IPS-18c (cell line): ENCODE measurements at regions not wholly inside any gene's neighbourhood (a gene's known extent, or its start where the extent isn't known, plus 50 kb on each side); places are given as distances from the start of the nearest gene placed in this dataset.
"Not testable (repeated sequence)": the region's sequence is repeated elsewhere in the genome, so short reads cannot be mapped to it uniquely, and the experiment has no call there.

ENCODE experiments used
- H3K4me3 ChIP-seq: 2 replicates; pipeline ENCODE4 v1.7.0; 2013; ENCODE audit warnings: low read depth, mild to moderate bottlenecking, low read length, moderate library complexity; ENCODE audit not compliant: insufficient read depth
- H3K9me3 ChIP-seq: one replicate; pipeline ENCODE4 v1.6.1; 2013; ENCODE audit warnings: mild to moderate bottlenecking, low read length, moderate library complexity; ENCODE audit not compliant: control insufficient read depth, insufficient read depth

GRCh38 chr1:79714664-79715063, 708.1 kb upstream of the ADGRL4 start:
- H3K9me3 ChIP-seq = no peaks in the 10 kb centered on the region

GRCh38 chr1:79711001-79711431, 704.5 kb upstream of the ADGRL4 start:
- Histone ChIP-seq H3K9me3 (no peaks in the 10 kb centered on the region), H3K4me3 (no peak overlapping the region)

More at GRCh38 chr1:79714664-79715063, 708.1 kb upstream of the ADGRL4 start:
- no peak overlapping the region for H3K4me3 ChIP-seq

GRCh38 chr1:79708646-79709265, 702.2 kb upstream of the ADGRL4 start:
- H3K9me3 ChIP-seq = no peaks in the 10 kb centered on the region

GRCh38 chr1:79705218-79705617, 698.7 kb upstream of the ADGRL4 start:
- Histone ChIP-seq H3K4me3 (no peak overlapping the region), H3K9me3 (no peaks in the 10 kb centered on the region)

More at GRCh38 chr1:79708646-79709265, 702.2 kb upstream of the ADGRL4 start:
- H3K4me3 ChIP-seq = no peak overlapping the region

GRCh38 chr1:79704067-79704466, 697.5 kb upstream of the ADGRL4 start:
- Histone ChIP-seq H3K4me3 (no peak overlapping the region), H3K9me3 (no peaks in the 10 kb centered on the region)

- H3K4me3 ChIP-seq, H3K9me3 ChIP-seq: not testable (repeated sequence)
Observed at GRCh38 chr1:79702336-79702999, 695.9 kb upstream of the ADGRL4 start.

- H3K4me3 ChIP-seq = no peak overlapping the region
- H3K9me3 ChIP-seq = no peaks in the 10 kb centered on the region
Observed at GRCh38 chr1:79695138-79695537, 688.6 kb upstream of the ADGRL4 start.

- no peaks in the 10 kb centered on the region for H3K9me3 ChIP-seq
Observed at GRCh38 chr1:79694241-79694640, 687.7 kb upstream of the ADGRL4 start.

GRCh38 chr1:79693441-79694114, 687.0 kb upstream of the ADGRL4 start:
- Histone ChIP-seq H3K9me3 (no peaks in the 10 kb centered on the region), H3K4me3 (no peak overlapping the region)

More at GRCh38 chr1:79694241-79694640, 687.7 kb upstream of the ADGRL4 start:
- H3K4me3 ChIP-seq = no peak overlapping the region

GRCh38 chr1:79692519-79692918, 686.0 kb upstream of the ADGRL4 start:
- Histone ChIP-seq H3K9me3 (no peaks in the 10 kb centered on the region), H3K4me3 (no peak overlapping the region)

GRCh38 chr1:79688932-79689331, 682.4 kb upstream of the ADGRL4 start:
- H3K4me3 ChIP-seq = no peak overlapping the region
- H3K9me3 ChIP-seq = no peaks in the 10 kb centered on the region

GRCh38 chr1:79683420-79683819, 676.9 kb upstream of the ADGRL4 start:
- no peak overlapping the region for H3K4me3 ChIP-seq
- peaks cover 2% of the 10 kb centered on the region for H3K9me3 ChIP-seq

- peaks cover 2% of the 10 kb centered on the region for H3K9me3 ChIP-seq
- no peak overlapping the region for H3K4me3 ChIP-seq
Observed at GRCh38 chr1:79682478-79682877, 675.9 kb upstream of the ADGRL4 start.

- H3K4me3 ChIP-seq = no peak overlapping the region
- H3K9me3 ChIP-seq = peaks cover 2% of the 10 kb centered on the region
Observed at GRCh38 chr1:79681382-79681781, 674.9 kb upstream of the ADGRL4 start.

GRCh38 chr1:79679916-79680315, 673.4 kb upstream of the ADGRL4 start:
- H3K9me3 ChIP-seq = peaks cover 2% of the 10 kb centered on the region
- no peak overlapping the region for H3K4me3 ChIP-seq

GRCh38 chr1:79667848-79668696, 661.5 kb upstream of the ADGRL4 start:
- no peak overlapping the region for H3K4me3 ChIP-seq
- H3K9me3 ChIP-seq = no peaks in the 10 kb centered on the region

GRCh38 chr1:79667166-79667565, 660.6 kb upstream of the ADGRL4 start:
- Histone ChIP-seq H3K4me3 (no peak overlapping the region), H3K9me3 (no peaks in the 10 kb centered on the region)
